NCI-H2081 (cell line): ENCODE measurements at regions not wholly inside any gene's neighbourhood (a gene's known extent, or its start where the extent isn't known, plus 50 kb on each side); places are given as distances from the start of the nearest gene placed in this dataset.

Experiments
- DNase-seq, 2 experiments: peaks; one replicate each; lab custom pipeline; 2025; lab: John Stamatoyannopoulos, UW

DNA sequence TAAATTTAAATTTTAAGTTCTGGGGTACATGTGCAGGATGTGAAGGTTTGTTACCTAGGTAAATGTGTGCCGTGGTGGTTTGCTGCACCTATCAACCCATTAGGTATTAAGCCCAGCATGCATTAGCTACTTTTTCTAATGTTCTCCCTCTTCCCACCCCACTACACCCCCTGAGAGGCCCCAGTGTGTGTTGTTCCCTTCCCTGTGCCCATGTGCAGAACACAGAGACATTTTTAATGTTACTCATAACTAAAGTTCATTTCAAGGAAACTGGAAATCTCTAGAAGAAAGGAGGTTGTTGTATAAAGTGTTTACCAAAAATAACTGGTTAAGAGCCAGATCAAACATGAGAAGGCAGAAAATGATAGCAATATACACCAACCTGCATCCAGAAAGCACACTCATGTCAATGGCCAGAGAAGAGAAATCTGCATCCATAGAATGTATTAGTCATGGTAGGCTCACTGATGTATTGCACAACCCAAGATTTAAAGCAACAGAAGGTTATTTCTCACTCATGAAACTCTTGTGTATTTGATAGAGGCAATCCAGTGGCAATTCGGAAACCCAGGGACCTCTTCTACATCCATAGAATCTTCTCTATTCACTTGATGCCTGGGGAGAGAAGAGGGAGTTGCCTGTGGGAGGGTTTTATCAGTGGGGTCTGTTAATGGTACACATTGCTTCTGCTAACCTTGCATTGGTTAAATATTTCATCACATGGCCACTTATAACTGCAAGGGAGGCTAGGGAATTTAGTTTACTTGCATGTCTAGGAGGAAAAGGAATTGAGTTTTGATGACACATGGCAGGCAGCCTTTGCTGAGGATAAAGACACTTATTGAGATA lies 321.9 kb upstream of the RASGRP1 start:
- DNase-seq = no peak

DNA sequence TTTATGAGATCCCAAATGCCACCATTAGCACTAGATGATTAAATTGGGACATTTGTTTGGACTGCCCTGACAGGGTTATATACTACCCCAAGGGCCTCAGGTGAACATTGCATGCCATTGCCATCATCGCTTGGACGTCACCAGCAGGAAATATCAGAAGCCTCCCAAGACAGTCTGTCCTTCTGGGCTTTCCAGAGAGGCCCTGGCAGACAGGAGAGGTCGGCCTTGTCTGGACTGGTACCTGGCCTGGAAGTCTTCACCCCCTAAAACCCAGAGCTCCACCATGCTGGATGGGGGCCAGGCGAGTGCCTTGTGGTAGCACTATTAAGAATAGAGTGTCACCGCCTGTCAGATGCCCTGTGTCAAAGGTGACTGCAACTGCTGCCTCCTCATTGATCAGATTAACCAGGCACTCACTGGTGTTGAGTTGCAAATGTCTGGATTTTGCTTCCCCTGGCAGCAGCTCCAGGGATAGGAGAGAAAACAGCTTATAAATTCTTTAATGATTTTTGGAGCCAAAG lies 324.1 kb upstream of the RASGRP1 start:
- DNase-seq = no peak

DNA sequence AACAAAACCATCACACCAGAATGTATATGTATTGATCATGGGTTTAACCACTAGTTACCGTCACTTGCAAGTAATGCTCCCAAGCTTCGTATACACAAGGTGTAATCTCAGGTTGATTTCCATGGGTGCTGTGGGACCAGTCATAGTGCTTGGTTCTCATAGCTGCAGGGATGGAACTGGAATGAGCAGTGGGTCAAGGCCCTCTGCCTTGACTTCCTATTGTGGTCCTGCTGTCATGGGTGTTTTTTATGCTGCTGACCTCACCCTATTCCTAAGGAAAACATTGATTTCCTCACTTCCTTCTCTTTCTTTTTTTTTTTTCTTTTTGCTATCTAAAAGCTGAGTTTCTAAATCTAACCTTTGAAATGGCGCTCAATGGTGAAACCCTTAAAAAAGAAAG lies 325.6 kb upstream of the RASGRP1 start:
- DNase-seq = no peak

DNA sequence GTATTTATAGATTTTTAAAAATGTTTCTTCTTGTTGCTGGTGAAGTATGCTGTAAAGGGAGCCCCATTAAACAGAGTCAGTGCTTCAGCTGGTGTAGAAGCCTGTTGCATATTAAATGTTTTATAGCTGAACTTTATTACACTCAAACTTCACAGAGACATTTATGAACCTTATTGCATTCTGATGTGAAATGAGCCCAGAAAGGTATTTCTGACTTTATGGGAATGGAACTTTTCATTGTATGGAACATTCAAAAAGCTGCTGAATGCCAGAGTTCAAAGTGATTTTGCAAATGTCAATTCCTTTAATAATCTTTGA lies 329.3 kb upstream of the RASGRP1 start:
- DNase-seq = no peak

DNA sequence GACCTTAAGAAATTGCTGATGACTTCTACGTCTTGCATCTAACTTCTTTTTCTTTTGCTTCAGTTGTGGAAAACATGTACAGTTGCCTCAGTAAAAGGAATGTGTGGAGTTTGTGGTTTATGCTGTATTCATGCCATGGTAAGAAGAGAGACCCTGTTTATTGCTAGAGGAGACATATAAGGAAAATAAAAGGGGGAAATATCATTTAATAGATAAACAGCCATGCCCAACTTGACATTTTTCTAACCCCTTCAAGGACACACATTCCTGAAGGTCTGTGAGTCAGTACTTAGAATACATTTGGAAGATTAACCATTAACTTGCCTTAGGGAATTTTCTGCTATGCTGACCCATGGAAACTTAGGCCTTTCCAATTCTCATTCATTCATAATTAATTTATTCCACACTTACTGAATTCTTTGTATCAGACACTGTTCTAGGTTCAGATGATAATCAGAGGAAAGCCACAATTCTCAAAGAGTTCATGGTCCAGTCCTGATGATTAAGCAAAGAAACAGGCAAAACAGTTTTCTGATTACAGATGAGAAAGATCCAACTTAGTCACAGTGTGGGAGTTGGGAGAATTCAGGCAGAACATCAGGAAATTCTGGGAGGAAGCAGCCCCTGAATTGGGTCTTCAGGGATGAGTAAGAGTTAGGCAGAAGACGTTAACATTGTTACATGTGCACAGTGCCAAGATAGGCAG lies 329.8 kb upstream of the RASGRP1 start:
- no peak for DNase-seq

DNA sequence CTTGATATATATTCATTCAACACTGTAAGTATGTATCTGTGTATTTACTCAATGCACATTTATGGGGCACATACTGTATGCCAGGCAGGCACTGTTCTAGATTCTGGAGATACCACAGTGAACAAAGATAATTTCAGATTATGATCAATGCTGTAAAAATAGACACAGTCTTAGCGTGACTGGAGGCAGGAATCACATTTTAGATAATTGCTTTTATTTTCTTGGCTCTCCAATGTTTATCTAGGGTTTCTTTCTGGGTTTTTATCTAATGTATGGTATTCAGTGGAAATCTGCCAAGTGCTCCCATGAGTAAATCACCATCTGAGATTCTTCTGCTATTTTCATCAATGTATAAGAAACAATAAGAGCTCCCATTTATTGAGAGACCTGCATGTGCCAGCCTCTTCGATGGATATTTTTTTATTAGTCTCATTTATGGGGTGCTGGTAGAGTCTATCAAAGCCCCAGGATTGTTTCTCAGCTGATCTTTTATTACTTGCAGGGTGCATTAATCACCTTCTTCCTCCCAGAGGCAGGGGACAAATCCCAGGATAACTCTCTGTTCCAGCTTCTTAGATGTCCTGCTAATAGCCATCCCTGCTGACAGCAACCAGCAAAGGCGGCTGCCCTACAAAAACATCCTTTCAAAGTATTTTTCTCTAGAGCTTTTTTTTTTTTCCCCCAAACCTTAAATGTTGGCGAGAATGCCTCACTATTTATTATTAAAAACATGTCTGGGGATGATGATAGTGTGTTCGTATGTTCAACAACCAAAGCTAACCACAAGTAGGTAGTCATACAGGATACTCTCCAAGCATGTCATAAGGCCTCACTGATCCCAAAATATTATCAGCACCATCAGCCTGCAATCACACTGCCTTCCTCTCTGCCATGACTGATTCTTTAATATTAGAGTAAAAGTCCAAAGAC lies 331.0 kb upstream of the RASGRP1 start:
- no peak for DNase-seq

DNA sequence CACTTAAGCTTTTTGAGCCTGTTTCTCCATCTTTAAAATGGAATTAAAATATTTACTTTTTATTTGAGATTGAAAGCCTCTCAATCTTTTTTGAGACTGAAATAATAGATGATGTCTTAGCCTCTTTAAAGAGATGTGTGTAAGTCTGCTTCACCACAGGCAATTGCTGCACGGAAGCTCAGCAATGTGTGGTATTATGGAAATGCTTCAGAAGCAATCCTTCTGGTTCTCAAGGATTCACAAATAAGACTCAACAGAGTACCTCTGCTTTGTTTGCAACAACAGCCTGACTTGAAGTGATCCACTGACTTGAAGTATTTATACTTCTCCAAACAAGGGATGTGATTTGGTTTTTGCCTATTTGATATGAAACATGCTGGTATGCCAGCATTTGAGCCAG lies 332.0 kb upstream of the RASGRP1 start:
- DNase-seq = no peak

DNA sequence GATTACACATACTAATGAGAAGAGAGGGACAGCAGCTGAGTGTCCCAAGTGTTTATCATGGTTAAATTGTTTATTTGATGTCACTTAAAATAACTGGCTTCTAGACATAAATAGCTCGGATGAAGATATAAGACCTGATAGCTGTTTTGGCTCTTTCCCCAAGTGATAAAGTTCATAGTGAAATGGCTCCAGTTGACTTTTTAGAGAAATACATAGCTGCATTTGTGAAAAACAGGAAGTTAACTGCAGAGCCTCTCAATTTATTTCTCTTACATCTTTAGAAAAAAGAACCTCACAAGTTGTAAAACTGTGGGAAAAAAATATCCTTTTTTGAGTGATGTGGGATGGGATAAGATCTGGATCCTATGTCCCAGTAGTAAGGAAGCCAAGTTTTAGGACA lies 332.9 kb upstream of the RASGRP1 start:
- DNase-seq = no peak

DNA sequence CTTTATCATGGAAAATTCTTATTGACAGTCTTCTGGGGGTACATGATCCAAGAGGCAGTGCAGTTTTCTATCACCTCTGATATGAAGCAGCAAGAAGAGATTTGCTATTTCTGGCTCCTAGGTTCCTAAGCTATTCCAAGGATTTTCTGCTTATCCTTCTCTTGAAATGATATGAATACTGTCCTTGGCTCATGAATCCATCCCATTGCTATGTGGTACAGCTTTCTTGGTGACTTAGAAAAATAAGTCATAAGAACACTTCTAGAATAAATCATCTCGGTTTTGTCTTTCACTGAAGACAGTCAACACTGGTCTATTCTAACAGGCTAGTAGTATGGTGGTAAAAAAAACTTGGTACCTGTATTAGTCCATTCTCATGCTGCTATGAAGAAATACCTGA lies 333.6 kb upstream of the RASGRP1 start:
- DNase-seq = no peak

DNA sequence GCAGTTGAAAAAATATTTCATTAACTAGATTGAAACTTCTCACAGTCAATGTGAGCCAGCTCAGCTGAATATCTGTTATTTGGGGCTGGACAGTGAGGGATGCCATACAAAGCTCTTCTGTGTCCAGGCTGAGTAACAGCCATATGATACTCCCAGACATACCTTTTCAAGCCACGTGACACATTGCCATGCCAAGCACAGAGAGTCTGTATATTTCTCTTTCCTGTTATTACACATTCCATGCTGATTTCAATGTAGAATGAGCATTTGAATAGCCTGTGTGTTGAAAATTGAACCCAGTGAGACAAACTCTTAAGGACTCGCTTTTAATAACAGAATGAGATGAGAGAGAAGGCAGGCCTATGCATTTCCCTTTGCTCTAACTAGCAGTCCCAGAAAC lies 334.7 kb upstream of the RASGRP1 start:
- no peak for DNase-seq

DNA sequence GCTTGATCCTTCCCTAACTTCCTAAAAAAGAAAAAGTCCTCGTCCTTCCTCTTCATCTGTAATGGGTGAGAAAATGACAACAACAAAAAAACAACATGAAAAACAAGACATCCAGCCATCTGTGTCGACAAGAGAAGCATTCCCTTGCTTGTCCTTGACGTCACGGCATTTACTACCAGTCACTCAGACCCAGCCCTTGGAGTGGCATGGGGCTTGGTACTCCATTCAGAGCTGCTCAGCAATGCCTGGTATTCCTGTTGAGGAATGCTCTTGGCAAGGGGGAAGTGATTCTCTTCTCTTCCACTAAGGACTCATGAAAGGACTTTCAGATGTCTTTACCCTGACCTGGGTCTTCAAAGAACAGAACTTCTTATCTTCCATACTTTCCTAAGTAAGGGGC lies 339.7 kb upstream of the RASGRP1 start:
- DNase-seq = no peak

DNA sequence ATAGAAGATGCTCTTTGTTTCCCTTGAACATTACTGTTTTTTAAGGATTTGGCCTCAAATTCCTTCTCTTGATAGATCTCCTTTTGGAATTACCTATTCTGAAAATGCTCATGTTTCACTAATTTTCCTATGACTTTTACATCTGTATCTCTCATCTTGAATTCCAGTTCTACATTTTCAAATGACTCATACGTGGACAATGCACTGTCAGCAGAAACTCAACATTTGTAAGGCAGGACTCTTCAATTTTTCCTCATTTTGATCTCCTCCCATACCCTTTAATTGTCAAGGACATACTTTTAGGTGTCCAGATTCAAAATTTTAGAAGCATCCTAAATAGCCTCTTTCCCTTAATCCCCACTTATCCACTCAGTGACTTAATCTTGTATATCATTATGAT lies 341.0 kb upstream of the RASGRP1 start:
- no peak for DNase-seq

DNA sequence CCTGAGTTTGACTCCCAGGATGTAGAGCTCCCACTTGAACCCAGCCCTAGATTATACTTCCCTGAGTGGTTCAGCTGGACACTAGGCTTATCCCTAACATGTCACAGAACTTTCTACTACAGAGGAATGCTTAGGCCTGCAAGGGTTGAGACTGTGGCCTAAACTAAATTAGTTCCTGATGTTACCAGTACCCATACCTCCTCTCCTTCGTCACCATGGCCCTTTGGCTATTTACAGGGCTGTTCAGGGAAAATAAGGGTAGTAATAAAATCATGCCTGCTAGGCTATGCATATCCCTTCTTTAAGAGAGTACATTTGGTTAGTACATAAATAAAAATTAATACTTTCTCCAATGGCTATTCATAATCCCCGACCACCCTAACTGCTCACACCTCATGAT lies 356.4 kb upstream of the RASGRP1 start:
- DNase-seq = no peak

DNA sequence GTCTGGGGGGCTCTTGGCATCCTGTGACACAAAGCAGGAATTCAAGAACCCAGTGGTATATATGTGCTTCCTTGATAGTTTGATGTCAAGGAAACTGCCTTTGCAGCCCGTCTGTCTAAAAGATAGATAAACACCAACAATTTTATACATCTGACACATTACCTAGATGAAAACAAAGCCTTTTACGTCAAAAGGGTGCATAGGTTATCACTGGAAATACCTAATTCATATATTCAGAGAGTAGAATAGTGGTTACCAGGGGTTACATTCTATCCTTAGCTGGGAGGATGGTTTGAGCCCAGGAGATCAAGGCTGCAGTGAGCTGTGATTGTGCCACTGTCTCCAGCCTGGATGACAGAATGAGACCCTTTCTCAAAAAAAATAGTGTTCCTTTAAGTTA lies 356.9 kb upstream of the RASGRP1 start:
- DNase-seq = no peak

DNA sequence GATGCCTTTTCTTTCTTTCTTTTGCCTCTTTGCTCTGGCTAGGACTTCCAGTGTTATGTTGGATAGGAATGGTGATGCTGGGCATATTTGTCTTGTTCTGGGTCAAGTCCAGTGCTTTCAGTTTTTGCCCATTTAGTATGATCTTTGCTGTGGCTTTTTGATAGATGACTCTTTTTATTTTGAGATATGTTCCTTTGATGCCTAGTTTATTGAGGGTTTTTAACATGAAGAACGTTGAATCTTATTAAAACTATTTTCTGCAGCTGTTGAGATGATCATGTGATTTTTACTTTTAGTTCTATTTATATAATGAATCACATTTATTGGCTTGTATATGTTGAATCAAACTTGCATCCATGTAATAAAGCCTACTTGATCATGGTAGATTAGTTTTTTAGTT lies 363.8 kb upstream of the RASGRP1 start:
- DNase-seq = no peak

DNA sequence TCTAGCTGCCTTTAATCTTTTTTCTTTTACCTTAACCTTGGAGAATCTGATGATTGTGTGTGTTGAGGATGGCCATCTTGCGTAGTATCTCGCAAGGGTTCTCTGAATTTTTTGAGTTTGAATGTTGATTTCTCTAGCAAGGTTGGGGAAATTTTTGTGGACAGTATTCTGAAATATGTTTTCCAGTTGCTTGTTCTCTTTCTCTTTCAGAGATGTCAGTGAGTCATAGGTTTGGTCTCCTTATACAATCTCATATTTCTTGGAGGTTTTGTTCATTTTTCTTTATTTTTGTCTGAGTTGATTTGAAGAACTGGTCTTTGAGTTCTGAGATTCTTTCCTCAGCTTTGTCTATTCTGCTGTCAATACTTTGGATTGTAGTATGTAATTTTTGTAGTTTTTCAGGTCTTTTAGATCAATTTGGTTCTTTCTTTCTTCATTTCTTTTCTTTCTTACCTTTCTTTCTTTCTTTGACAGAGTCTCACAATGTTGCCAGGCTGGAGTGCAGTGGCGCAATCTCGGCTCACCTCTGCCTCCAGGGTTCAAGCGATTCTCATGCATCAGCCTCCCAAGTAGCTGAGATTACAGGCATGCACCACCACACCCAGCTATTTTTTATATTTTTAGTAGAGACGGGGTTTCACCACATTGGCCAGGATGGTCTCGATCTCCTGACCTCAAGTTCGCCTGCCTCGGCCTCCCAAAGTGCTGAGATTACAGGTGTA lies 366.4 kb upstream of the RASGRP1 start:
- no peak for DNase-seq

DNA sequence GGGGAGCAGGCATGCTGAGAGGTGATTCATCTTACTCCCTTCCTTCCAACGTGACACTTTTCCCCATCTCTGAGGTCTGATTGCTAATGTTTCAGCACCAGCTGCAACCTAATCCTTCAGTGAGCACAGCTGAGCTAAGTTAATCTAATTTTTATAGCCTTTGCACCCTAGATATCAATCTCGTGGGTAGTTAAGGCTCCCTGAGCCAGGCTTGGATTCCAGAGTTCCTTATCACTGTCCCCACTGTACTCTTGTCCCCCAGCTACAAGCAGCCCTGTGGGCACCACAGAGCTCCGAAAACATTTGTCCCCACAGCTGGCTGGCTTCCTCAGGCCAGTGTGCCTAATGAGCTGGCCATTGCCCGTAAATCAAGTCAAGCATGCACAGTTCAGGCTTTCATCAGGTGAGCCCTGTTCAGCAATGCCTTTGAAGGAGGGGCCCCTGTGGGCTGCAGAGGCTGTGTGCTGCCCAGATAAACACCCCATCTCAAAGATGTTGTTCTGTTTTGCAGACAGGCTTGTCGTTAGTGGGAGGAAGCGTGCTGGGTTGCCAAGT lies 376.9 kb upstream of the RASGRP1 start:
- DNase-seq = peak in 1 of 2 experiments; percentile 4

DNA sequence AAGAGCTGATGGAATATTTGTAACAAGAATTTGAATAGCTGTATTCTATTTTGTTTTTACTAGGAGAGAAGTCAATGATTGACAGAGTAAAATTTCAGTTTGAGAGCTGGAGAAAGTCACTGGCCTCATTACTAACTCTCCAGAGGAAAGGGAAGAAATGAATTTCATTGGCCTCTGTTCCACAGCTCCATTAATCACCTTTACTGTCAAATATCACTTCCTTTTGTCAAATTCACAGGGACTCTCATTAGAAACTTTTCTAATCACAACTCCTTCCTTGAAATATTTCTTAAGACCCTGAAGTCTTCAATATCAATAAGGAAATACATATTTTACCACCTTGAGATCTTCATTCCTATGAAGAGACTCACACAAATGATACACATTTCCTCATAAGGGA lies 379.9 kb upstream of the RASGRP1 start:
- DNase-seq = no peak

DNA sequence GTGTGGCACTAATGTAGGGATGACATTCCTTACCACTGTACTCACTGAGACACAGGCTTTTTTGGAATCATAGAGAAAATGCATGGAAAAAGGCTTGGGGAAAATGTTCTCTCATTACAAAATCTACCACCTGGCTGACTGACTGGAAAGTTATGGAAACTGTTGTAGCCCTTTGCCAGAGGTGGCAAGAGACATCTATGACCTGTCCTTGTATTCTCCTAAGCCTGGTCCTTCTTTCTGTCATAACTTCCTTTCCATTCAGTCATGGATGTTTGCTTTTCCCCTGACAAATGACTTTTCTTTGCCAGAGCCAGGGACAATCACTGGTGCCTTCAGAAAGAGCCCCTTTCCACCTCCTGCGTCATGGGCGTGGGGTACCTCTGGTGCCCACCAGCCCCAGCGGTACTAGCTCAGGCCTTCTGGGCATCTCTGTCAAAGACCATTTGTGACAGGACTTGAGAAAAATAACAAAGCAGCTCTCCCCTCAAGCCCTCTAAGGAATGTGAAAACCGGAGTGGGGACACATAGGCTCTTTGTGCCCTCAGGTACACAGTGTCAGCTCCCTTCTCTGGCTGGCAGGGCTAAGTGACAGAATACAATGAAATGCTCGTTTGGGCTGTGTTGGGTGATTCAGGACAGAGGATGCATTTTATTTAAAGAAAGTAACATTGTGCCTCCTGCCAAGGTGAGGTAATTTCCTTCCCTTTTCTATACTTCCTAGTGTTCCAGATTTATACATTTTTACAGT lies 381.1 kb upstream of the RASGRP1 start:
- no peak for DNase-seq

DNA sequence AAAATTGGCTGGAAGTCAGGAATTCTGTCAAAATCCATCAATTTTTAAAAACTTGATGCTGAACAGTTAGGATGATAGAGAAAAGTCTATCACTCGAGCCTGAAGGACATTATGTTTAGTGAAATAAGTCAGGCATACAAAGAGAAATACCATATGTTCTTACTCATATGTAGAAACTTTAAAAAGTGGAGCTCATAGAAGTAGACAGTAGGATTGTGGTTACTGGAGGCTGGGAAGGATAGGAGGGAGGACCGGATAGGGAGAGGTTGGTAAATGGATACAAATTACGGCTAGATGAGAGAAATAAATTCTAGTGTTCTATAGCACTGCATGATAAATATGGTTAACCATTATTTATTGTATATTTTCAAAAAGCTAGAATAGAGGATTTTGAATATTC lies 389.5 kb upstream of the RASGRP1 start:
- no peak for DNase-seq

DNA sequence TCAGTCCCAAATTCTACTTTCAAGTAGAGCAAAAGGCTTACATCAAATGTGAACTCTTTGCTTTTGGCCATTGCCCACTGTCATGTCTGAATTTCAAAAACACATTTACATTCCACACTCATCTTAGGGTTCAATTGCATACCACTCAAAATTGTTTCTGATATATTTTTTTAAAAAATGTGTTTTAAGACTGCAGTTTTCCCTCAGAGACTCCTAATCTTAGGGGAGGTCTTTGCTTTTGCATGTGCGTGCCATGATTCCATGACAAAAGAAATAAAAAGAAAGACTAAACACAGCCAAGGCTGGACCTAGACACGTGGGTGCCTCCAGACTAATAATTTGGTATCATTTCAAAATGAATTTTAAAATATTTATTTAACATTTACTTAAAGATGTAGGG lies 396.8 kb upstream of the RASGRP1 start:
- no peak for DNase-seq
